ENCODE measurements at regions not wholly inside any gene's neighbourhood (a gene's known extent, or its start where the extent isn't known, plus 50 kb on each side); places are given as distances from the start of the nearest gene placed in this dataset.

GRCh38 chr2:48906633-48907032 is 151.1 kb upstream of the LHCGR start:
- TF ChIP-seq CTCF (IDR thresholded peaks at IDR 0.05) (no peak), POLR2A (IDR thresholded peaks at IDR 0.05) (no peak), POLR2AphosphoS5 (IDR thresholded peaks at IDR 0.05) (no peak)
